ENCODE measurements at regions not wholly inside any gene's neighbourhood (a gene's known extent, or its start where the extent isn't known, plus 50 kb on each side); places are given as distances from the start of the nearest gene placed in this dataset.

DNA sequence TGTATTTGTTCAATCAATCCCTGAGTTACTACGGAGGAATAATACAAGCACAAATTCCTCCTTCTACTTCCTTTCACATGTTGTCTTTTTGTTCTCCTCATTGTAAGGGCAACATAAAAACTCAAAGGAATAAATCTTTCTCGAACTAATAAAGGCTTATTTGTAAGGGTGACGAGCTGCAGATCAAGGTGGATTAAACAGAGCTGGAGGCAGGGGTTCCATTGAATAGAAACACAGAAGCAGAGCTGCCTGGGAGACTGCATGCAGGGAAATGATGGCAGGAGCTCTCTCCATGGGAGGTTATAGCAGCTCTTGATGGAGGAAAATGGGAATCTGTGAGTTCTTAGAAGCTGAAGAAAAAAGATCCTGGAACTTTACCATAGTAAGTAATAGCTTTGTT lies 160.2 kb downstream of the CYYR1 start:
- no peaks in the 10 kb centered on the region for H3K27me3 ChIP-seq
- no peaks in the 10 kb centered on the region; the same call in 1 of the 2 replicates for H3K4me1 ChIP-seq
- no peak for DNase-seq
- H3K36me3 ChIP-seq, result no peaks in the 10 kb centered on the region
- H3K4me3 ChIP-seq, result no peak overlapping the region
- H3K9me3 ChIP-seq (replicated peaks), result no peaks in the 10 kb centered on the region
- no peak overlapping the region for H3K27ac ChIP-seq

DNA sequence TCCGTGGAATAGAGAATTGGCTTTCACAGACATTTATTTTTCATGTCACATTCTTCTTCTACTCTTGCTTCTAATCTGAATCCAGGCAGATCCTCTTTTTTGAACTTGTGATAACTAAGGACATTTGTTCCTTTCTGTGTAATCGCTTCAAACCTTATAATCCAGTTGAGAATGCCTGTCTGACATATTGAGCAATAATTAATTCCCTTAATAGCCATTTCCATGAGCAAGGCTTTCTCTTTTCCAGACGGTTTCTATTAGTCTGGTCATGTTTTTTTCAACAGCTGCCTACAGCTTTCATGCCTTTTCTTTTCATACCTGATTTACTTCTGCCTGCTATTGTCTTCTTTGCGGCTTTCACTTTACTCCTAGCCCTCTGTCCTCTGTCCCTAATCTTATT lies 163.4 kb downstream of the CYYR1 start:
- no peaks in the 10 kb centered on the region for H3K27me3 ChIP-seq
- peak in 1 of 2 experiments; percentile 8 for DNase-seq
- peaks cover 13% of the 10 kb centered on the region for H3K4me1 ChIP-seq
- H3K9me3 ChIP-seq (replicated peaks), result no peaks in the 10 kb centered on the region
- no peak overlapping the region for H3K27ac ChIP-seq
- H3K4me3 ChIP-seq, result no peak overlapping the region
- no peaks in the 10 kb centered on the region for H3K36me3 ChIP-seq

DNA sequence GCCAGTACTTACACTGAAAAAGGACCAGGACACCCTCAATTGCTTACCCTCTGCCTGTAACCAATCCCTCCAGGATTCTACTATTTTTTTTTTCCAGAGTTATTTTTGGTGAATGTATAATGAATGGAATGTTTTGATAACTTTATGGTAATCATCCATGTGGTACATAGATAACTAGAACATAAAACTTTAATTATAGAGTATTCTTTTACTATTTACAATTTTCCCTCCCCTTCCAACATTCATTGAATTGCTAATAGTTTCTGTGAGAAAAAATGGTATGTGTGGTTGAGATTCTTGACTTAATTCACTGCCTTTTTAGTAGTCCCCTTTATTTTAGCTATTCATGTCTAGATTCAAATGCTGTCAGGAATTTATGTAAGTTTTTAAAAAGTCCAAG lies 164.6 kb downstream of the CYYR1 start:
- DNase-seq, result no peak
- H3K36me3 ChIP-seq, result no peaks in the 10 kb centered on the region

DNA sequence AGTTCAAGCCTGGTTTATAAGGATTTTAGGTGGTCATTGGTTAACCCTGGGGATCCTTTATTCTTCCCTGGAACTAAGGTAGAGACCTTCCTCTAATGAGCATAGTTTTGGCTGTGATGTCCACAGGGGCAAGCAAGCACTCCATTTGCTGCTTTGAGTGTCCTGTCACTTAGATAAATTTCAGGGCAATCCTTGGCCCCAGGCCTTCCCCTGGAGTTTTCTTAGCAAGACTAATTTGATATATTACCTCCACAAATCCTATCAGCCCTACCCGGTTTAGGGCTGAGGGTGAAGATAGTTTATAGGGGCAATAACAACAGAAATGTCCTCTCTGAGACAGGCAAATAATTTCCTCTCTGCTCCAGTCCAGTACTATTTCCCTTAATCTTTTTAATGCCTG lies 166.6 kb downstream of the CYYR1 start:
- Histone ChIP-seq H3K27me3 (no peaks in the 10 kb centered on the region), H3K4me1 (peaks cover 14% of the 10 kb centered on the region), H3K36me3 (no peaks in the 10 kb centered on the region), H3K4me3 (peak overlapping the region; percentile 50), H3K27ac (peak overlapping the region; percentile 52), H3K9me3 (replicated peaks) (no peaks in the 10 kb centered on the region)
- peak; percentile 21 to 54 for DNase-seq

More for the DNA sequence above, 164.6 kb downstream of the CYYR1 start:
- Histone ChIP-seq H3K4me1 (peaks cover 14% of the 10 kb centered on the region), H3K4me3 (no peak overlapping the region), H3K9me3 (replicated peaks) (no peaks in the 10 kb centered on the region), H3K27ac (no peak overlapping the region), H3K27me3 (no peaks in the 10 kb centered on the region)

DNA sequence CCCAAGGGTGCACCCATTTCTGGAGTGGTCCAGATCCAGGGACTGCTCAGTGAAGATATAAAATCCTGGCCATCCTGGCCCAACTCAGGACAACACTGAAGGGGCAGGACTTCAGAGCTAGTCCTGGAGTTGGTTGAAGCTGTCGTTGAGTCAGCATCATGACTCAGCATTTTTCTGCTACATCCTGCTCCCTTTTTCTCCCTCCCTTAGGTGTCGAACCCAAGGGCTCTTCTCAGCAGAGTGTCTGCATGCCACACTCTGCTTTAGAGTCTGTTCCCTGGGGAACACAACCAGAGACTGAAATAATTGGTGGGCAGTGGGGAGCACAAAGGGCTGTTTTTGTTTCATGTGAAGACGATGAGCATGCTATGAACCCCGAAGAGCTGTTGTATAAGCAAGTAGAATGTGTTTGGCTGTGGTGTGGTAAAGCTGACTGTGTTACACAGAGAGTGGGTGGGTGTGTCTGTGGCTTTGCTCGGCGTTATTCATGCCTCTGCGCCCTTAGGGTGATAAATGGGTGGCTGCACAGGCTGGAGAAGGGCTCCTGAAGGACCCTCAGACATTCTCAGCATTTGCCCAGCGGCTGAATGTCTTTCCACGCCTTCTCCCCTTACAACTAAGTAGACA lies 167.2 kb downstream of the CYYR1 start:
- Histone ChIP-seq H3K9me3 (replicated peaks) (no peaks in the 10 kb centered on the region), H3K27me3 (no peaks in the 10 kb centered on the region), H3K27ac (peak overlapping the region; percentile 52), H3K4me1 (peaks cover 14% of the 10 kb centered on the region), H3K4me3 (peak overlapping the region; percentile 50), H3K36me3 (no peaks in the 10 kb centered on the region)
- peak; percentile 67 to 78 for DNase-seq

DNA sequence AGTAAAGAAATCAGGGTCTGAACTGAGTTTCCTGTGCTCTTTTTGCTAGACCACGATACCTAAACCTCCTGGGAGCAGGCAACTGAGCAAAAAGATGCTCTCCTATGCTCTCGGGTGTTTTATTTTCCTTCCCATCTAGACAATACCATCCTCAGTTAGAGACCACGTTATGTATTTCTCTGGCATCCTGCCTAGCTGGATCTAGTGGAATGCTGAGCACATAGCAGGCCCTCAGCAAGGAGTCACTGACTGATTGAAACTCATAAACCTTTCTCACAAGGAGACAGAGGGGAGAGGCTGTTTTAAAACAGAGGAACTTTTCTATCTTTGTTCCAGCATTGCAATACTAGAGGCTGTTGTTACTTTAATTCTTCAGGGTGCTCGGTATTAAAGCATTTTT lies 168.0 kb downstream of the CYYR1 start:
- Histone ChIP-seq H3K4me1 (peaks cover 14% of the 10 kb centered on the region), H3K27me3 (no peaks in the 10 kb centered on the region), H3K9me3 (replicated peaks) (no peaks in the 10 kb centered on the region), H3K4me3 (no peak overlapping the region), H3K36me3 (no peaks in the 10 kb centered on the region), H3K27ac (peak overlapping the region; percentile 52; the same call in 1 of the 2 replicates)
- DNase-seq, result peak; percentile 29 to 45

DNA sequence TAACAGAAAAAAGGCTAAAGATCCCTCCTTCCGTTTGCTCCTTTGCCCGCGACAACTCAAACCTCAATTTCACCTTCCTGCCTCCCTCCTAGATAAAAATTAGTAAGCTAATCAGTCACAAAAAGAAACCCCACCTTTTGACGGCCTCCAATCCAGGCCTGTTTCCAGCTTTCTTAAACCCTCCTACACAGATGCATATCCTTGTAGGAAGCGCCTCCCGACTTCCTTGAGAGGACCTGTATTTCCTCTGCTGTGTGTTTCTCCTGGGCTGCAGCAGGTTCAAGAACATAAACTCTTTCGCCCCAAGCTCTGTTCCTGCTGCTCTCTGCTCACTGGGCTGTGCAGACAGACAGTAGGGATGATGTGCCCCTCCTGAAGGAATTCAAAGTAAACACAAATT lies 168.8 kb downstream of the CYYR1 start:
- no peaks in the 10 kb centered on the region for H3K9me3 ChIP-seq (replicated peaks)
- no peak overlapping the region for H3K27ac ChIP-seq
- DNase-seq, result no peak
- no peaks in the 10 kb centered on the region for H3K27me3 ChIP-seq
- H3K36me3 ChIP-seq, result no peaks in the 10 kb centered on the region
- peaks cover 14% of the 10 kb centered on the region for H3K4me1 ChIP-seq
- no peak overlapping the region for H3K4me3 ChIP-seq

DNA sequence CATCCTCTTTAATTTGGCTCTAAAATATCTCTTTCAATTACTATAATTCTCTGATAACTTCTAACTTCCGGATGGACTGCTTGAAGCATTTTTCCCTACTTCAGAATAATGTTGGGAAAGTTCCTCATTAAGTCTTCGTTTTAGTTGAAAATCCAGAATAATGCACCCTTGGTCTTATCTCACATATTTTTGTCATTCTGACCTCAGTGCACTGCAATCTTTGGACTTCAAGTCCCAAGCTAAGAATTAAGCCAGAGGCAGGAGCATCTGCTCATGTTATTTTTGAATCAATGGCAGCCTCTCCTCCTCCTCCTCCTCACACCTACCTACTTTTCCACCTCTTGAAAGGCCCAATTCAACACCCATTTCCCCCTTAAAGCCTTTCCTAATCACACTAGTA lies 169.8 kb downstream of the CYYR1 start:
- H3K36me3 ChIP-seq, result no peaks in the 10 kb centered on the region
- H3K4me3 ChIP-seq, result no peak overlapping the region
- peaks cover 14% of the 10 kb centered on the region for H3K4me1 ChIP-seq
- no peaks in the 10 kb centered on the region for H3K9me3 ChIP-seq (replicated peaks)
- no peak for DNase-seq
- no peak overlapping the region for H3K27ac ChIP-seq
- no peaks in the 10 kb centered on the region for H3K27me3 ChIP-seq

DNA sequence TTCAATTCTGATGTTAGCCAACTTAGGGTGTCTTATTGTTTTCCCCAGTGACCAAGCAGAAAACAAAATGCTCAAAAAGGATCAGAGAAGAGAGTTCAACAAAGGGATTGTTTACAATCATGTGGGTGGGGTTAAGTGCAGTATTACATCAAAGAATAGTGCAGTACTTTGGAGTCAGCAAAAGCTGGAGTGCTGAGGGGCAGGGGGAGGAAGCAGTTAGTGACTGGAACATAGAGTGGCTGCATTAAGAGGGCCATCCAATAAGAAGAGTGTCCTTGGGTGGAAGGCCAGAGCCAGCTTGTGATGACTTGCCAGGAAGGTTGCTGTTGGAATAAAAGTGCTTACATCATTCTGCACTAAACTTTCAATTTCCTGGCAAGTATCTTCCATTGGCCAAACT lies 175.5 kb downstream of the CYYR1 start:
- Histone ChIP-seq H3K4me3 (no peak overlapping the region), H3K4me1 (no peaks in the 10 kb centered on the region), H3K9me3 (replicated peaks) (no peaks in the 10 kb centered on the region), H3K27me3 (no peaks in the 10 kb centered on the region), H3K27ac (no peak overlapping the region), H3K36me3 (no peaks in the 10 kb centered on the region)
- no peak for DNase-seq

DNA sequence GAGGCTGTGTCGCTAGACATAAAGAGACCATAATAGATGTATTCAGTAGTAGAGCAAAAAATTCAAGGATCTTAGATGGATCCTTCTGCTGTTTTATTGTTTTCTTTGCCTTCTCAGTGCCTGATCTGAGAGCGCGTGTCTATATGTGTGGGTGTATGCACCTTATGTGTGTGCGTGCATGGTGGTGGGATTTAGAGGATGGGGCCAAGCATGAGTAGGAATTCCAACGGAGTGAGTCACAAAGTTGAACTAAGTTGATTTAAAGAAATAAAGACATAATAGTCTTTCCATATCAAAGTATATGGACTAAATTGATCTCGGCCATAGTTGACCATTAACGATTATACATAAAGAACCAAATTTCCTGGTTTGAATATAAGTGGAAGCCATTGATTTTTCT lies 178.7 kb downstream of the CYYR1 start:
- no peak overlapping the region for H3K27ac ChIP-seq
- no peaks in the 10 kb centered on the region for H3K9me3 ChIP-seq (replicated peaks)
- H3K27me3 ChIP-seq, result no peaks in the 10 kb centered on the region
- DNase-seq, result no peak
- H3K4me1 ChIP-seq, result peaks cover 18% of the 10 kb centered on the region
- H3K4me3 ChIP-seq, result no peak overlapping the region
- H3K36me3 ChIP-seq, result no peaks in the 10 kb centered on the region

DNA sequence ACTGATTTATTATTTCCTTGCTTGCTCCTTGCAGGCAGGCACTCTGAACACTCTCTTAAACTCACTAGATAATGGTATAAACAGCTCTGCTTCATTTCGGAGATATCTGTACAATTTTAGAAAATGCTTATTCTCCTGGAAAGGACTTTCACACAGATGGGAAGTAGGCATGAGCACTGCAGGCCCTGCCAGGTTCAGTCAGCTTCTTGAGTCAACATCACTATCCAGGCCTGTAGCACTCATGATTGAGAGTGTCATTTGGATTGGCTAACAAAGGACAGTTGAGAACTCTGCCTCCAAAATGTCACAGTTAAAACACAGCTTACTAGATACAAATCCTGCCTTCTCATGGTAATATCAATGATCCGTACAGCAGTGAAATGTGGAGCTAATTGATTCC lies 181.9 kb downstream of the CYYR1 start:
- no peak for DNase-seq
- Histone ChIP-seq H3K36me3 (no peaks in the 10 kb centered on the region), H3K4me3 (no peak overlapping the region), H3K27me3 (no peaks in the 10 kb centered on the region), H3K27ac (no peak overlapping the region), H3K9me3 (replicated peaks) (peaks cover 8% of the 10 kb centered on the region; the same call in 1 of the 2 replicates), H3K4me1 (peaks cover 28% of the 10 kb centered on the region)

DNA sequence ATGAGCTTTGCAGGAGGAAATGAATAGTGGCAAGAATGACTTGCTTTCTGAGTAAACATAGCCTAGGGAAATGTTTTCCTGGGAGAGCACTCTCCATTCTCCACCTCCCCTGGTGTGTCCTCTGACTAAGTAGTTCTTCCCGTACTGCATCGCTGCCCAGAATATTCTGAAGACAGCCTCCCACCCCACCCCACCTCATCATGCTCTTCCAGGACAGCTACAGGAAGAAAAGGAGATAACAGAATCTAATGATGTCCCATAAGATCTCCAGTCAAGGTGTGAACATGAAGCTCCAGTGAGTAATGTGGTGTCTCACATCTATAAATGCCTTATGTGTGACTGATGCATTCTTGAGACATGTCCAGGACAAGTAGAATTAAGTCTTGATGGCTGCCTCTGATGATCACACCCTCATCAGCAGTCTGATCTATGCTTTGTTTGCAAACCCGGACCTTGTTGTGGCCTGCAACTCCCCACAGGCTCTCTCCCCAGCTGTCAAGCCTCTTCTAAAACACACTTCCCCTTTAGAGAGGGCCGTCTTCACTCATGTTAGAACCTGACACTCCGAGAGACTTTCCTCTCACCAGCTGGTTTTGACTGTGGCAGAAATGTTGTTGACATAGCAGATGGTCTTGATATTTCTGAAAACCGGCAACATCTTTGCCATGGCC lies 183.0 kb downstream of the CYYR1 start:
- Histone ChIP-seq H3K36me3 (no peaks in the 10 kb centered on the region), H3K27me3 (no peaks in the 10 kb centered on the region), H3K9me3 (replicated peaks) (peaks cover 8% of the 10 kb centered on the region; the same call in 1 of the 2 replicates), H3K4me1 (peaks cover 28% of the 10 kb centered on the region), H3K4me3 (no peak overlapping the region), H3K27ac (peak overlapping the region; percentile 38)
- peak; percentile 80 to 88 for DNase-seq

DNA sequence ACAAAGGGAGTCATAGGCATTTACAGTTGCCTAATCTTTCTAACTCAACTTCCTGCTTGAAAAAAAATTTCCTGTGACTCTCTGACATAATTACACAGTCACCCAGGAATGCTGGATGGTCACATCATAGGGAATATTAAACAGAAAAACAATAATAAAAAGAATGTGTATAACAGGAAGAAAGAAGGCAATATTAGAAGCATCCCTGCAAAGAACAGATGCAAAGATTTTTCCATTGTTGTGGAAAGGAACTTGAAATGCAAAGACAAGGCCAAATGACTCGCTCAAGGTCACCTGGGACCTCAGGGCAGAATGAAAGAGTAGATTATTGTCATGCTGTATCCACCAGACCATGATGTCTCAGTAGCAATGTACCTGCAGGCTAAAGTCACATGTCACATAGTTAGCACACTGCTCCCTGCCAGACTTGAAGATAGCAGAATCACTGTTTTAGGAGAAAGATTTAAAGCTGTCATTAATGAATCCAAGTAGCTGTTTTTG lies 184.3 kb downstream of the CYYR1 start:
- Histone ChIP-seq H3K36me3 (no peaks in the 10 kb centered on the region), H3K27ac (peak overlapping the region; percentile 26; the same call in 1 of the 2 replicates), H3K4me1 (peaks cover 28% of the 10 kb centered on the region), H3K9me3 (replicated peaks) (peaks cover 8% of the 10 kb centered on the region; the same call in 1 of the 2 replicates), H3K27me3 (no peaks in the 10 kb centered on the region), H3K4me3 (no peak overlapping the region)
- DNase-seq, result peak in 1 of 2 experiments; percentile 17

DNA sequence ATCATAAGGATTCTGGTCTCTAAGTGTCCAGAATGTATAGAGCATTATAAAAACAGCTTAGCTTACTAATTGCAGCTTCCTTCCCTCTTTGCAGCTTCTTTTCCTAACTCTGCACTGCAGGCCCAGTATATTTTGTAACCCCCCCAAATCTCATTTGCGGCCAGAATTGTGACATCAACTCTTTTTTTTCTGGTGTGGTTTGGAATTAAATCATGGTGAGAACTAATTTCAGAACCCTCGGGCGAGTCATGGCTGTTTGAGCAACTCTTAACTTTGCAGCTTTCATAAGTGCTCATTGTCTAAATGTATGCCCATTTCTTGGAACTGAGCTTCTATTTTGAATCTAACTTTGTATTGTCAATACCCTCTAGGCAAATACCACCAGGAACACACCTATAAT lies 187.4 kb downstream of the CYYR1 start:
- no peaks in the 10 kb centered on the region for H3K36me3 ChIP-seq
- no peaks in the 10 kb centered on the region for H3K27me3 ChIP-seq
- DNase-seq, result no peak
- H3K4me3 ChIP-seq, result no peak overlapping the region
- no peak overlapping the region for H3K27ac ChIP-seq
- peaks cover 8% of the 10 kb centered on the region; the same call in 1 of the 2 replicates for H3K9me3 ChIP-seq (replicated peaks)
- peaks cover 22% of the 10 kb centered on the region for H3K4me1 ChIP-seq

DNA sequence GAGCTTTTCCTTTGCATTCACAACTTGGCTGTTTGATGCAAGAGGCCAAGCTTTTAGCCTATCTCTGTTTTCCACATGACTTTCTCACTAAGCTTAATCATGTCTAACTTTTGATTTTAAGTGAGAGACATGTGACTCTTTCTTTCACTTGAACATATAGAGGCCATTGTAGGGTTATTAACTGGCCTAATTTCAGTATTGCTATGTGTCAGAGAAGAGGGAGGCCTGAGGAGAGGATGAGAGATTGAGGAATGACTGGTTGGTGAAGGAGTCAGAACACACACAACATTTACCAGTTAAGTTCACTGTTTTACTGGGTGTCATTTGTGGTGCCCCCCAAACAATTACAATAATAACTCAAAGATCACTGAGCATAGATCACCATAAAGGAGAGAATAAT lies 193.5 kb downstream of the CYYR1 start:
- no peaks in the 10 kb centered on the region for H3K9me3 ChIP-seq (replicated peaks)
- H3K27ac ChIP-seq, result no peak overlapping the region
- H3K36me3 ChIP-seq, result no peaks in the 10 kb centered on the region
- H3K27me3 ChIP-seq, result no peaks in the 10 kb centered on the region
- no peak overlapping the region for H3K4me3 ChIP-seq
- no peaks in the 10 kb centered on the region for H3K4me1 ChIP-seq
- no peak for DNase-seq
